Neural crest cell (in vitro differentiated cells): ENCODE measurements at regions not wholly inside any gene's neighbourhood (a gene's known extent, or its start where the extent isn't known, plus 50 kb on each side); places are given as distances from the start of the nearest gene placed in this dataset.
"Not testable (repeated sequence)": the region's sequence is repeated elsewhere in the genome, so short reads cannot be mapped to it uniquely, and the experiment has no call there.

ENCODE experiments used
- DNase-seq: peaks from one replicate; pipeline ENCODE4 v3.0.0; 2021; ENCODE audit warnings: low read depth, mixed read lengths, low spot score
- H3K27ac Mint-ChIP-seq: one replicate; pipeline ENCODE4 v1.8.0; 2021; ENCODE audit warnings: mild to moderate bottlenecking, mixed read lengths; ENCODE audit not compliant: unreplicated experiment
- H3K27me3 Mint-ChIP-seq: 2 replicates; pipeline ENCODE4 v1.8.0; 2021; ENCODE audit warnings: low read depth, mild to moderate bottlenecking, mixed read lengths
- H3K36me3 Mint-ChIP-seq: 2 replicates; pipeline ENCODE4 v1.8.0; 2021; ENCODE audit warnings: low read depth, mild to moderate bottlenecking, mixed read lengths
- H3K4me1 Mint-ChIP-seq: 2 replicates; pipeline ENCODE4 v1.8.0; 2021; ENCODE audit warnings: mixed read lengths
- H3K4me3 Mint-ChIP-seq: one replicate; pipeline ENCODE4 v1.8.0; 2021; ENCODE audit warnings: mild to moderate bottlenecking, mixed read lengths
- H3K9me3 Mint-ChIP-seq: 2 replicates; pipeline ENCODE4 v1.8.0; 2021; ENCODE audit warnings: mixed read lengths
- CTCF ChIP-seq: fragments of 200-600 bp; sonication (generic); conservative IDR thresholded peaks from 2 replicates; pipeline ENCODE4 v1.5.0; 2021; ENCODE audit warnings: antibody characterized with exemption, mild to moderate bottlenecking

DNA sequence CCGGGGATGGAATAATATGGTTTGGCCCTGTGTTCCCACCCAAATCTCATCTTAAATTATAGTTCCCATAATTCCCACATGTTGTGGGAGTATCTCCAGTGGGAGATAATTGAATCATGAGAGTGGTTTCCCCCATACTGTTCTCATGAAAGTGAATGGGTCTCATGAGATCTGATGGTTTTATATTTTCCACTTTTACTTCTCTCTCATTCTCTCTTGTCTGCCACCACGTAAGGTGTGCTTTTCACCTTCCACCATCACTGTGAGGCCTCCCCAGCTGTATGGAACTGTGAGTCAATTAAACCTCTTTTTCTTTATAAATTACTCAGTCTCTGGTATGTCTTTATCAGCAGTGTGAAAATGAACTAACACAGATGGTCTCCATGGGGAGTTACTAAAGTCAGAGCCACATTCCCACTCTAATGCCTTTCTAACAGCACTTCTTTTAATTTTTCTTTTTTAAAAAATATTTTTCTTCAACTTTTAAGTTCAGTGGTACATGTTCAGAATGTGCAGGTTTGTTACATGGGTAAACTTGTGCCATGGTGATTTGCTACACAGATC lies 306.6 kb downstream of the DTHD1 start:
- TF ChIP-seq CTCF = no peak
- H3K4me3 Mint-ChIP-seq = no peak overlapping the region
- peaks cover 14% of the 10 kb centered on the region for H3K9me3 Mint-ChIP-seq
- no peaks in the 10 kb centered on the region for H3K27me3 Mint-ChIP-seq
- H3K4me1 Mint-ChIP-seq = no peaks in the 10 kb centered on the region
- no peak for DNase-seq
- no peak overlapping the region for H3K27ac Mint-ChIP-seq
- H3K36me3 Mint-ChIP-seq = peaks cover 5% of the 10 kb centered on the region

- Mint-ChIP-seq H3K36me3 (peaks cover 5% of the 10 kb centered on the region), H3K27me3 (no peaks in the 10 kb centered on the region)
These were observed 308.9 kb downstream of the DTHD1 start for GRCh38 chr4:36590343-36590742.

GRCh38 chr4:36601864-36602495 lies 320.6 kb downstream of the DTHD1 start:
- Mint-ChIP-seq H3K4me3 (no peak overlapping the region), H3K9me3 (no peaks in the 10 kb centered on the region), H3K36me3 (no peaks in the 10 kb centered on the region), H3K27ac (no peak overlapping the region), H3K4me1 (no peaks in the 10 kb centered on the region), H3K27me3 (no peaks in the 10 kb centered on the region)
- no peak for TF ChIP-seq CTCF
- no peak for DNase-seq

More at GRCh38 chr4:36590343-36590742, 308.9 kb downstream of the DTHD1 start:
- DNase-seq = no peak
- peaks cover 14% of the 10 kb centered on the region for H3K9me3 Mint-ChIP-seq
- H3K27ac Mint-ChIP-seq = no peak overlapping the region
- no peak for TF ChIP-seq CTCF
- H3K4me3 Mint-ChIP-seq = no peak overlapping the region
- H3K4me1 Mint-ChIP-seq = no peaks in the 10 kb centered on the region

DNA sequence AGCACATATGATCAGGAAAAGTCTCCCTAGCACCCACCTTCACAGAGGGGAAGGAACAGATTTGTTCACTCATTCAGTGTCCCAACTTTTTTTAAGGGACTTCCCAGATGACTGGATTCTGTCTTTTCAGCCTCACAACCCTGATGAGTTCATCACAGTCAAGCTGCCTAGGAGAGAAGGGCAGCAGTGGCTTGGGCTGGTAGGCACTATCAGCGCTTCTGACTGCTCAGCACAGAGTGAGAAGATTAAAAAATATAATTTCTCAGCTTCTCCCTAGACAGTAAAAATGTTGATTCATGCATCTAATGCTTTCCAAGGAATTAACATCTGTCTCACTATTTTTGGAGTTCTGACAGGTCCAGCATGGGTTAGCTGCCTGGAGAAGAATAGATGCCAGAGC lies 328.2 kb downstream of the DTHD1 start:
- Mint-ChIP-seq H3K36me3 (no peaks in the 10 kb centered on the region), H3K4me3 (no peak overlapping the region), H3K9me3 (peaks cover 9% of the 10 kb centered on the region), H3K27ac (no peak overlapping the region), H3K4me1 (no peaks in the 10 kb centered on the region), H3K27me3 (no peaks in the 10 kb centered on the region)
- no peak for DNase-seq
- TF ChIP-seq CTCF = no peak

DNA sequence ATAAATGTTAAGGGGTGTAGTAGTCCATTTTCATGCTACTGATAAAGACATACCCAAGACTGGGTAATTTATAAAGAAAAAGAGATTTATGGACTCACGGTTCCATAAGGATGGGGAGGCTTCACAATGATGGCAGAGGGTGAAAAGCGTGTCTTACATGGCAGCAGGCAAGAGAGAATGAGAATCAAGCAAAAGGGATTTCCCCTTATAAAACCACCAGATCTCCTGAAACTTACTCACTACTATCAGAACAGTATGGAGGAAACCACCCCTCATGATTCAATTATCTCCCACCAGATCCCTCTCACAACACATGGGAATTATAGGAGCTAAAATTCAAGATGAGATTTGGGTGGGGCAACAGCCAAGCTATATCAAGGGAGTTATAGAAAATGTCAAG lies 329.2 kb downstream of the DTHD1 start:
- H3K4me3 Mint-ChIP-seq = no peak overlapping the region
- DNase-seq = no peak
- no peak for TF ChIP-seq CTCF
- no peaks in the 10 kb centered on the region for H3K4me1 Mint-ChIP-seq
- peaks cover 9% of the 10 kb centered on the region for H3K9me3 Mint-ChIP-seq
- H3K27me3 Mint-ChIP-seq = no peaks in the 10 kb centered on the region
- H3K36me3 Mint-ChIP-seq = no peaks in the 10 kb centered on the region
- H3K27ac Mint-ChIP-seq = no peak overlapping the region

DNA sequence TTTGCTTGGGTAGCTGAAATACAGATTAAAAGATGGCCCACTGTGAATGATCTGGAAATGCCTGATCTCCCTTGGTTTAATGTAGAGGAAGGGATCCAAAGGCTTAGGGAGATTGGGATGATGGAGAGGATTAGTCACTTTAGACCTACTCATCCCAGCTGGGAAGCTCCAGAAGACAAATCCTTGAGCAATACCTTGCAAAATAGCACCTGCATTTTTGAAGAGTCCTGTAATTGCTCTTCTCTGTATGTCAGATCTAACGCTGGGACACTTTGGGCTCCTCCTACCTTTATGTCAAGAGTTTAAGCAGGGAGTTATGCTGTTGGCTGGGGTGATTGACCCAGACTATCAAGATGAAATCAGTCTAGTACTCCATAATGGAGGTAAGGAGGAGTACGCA lies 331.7 kb downstream of the DTHD1 start:
- DNase-seq, H3K4me3 Mint-ChIP-seq, H3K36me3 Mint-ChIP-seq, H3K27ac Mint-ChIP-seq, H3K9me3 Mint-ChIP-seq, H3K4me1 Mint-ChIP-seq, H3K27me3 Mint-ChIP-seq: not testable (repeated sequence)
